Thoracic aorta (tissue), 2 donors: ENCODE measurements at regions not wholly inside any gene's neighbourhood (a gene's known extent, or its start where the extent isn't known, plus 50 kb on each side); places are given as distances from the start of the nearest gene placed in this dataset.
"Not testable (repeated sequence)": the region's sequence is repeated elsewhere in the genome, so short reads cannot be mapped to it uniquely, and the experiment has no call there.

Experiments used
- ATAC-seq: fragments of 150-250 bp; one replicate; pipeline ENCODE4 v1.8.0; 2017; ENCODE audit warnings: low read depth; ENCODE audit not compliant: insufficient number of reproducible peaks, low FRiP score
- DNase-seq: peaks from one replicate; pipeline ENCODE4 v3.0.0-alpha.2; 2020; ENCODE audit warnings: low spot score
- H3K27ac ChIP-seq, 2 donors: fragments of 200-600 bp; sonication (generic); 1 replicate in 1 of 2; 2 replicates in 1 of 2; pipeline ENCODE4 v1.5.1; 2016; ENCODE audit warnings: mild to moderate bottlenecking in 2 of 2, moderate library complexity in 2 of 2
- H3K27me3 ChIP-seq: fragments of 200-600 bp; sonication (generic); replicated peaks from 2 replicates; pipeline ENCODE4 v1.6.0; 2016; ENCODE audit warnings: mild to moderate bottlenecking; ENCODE audit not compliant: insufficient read depth
- H3K36me3 ChIP-seq: fragments of 200-600 bp; sonication (generic); one replicate; pipeline ENCODE4 v1.5.1; 2016
- H3K4me1 ChIP-seq, 2 donors: fragments of 200-600 bp; sonication (generic); 1 replicate in 1 of 2; 2 replicates in 1 of 2; pipeline versions ENCODE4 v1.5.1 to v1.6.0; 2016; ENCODE audit warnings: low read depth in 2 of 2, mild to moderate bottlenecking in 1 of 2; ENCODE audit not compliant: control insufficient read depth in 1 of 2
- H3K4me3 ChIP-seq: fragments of 200-600 bp; sonication (generic); 2 replicates; pipeline ENCODE4 v1.5.1; 2016; ENCODE audit warnings: mild to moderate bottlenecking
- H3K9me3 ChIP-seq: fragments of 200-600 bp; sonication (generic); 2 replicates; pipeline ENCODE4 v1.5.1; 2016
- CTCF ChIP-seq: fragments of 200-600 bp; sonication (generic); IDR thresholded peaks from one replicate; pipeline ENCODE4 v1.5.1; 2019; ENCODE audit warnings: antibody characterized with exemption

- TF ChIP-seq CTCF: no peak
Observed at GRCh38 chr18:57947117-57947516, 96.9 kb upstream of the NEDD4L start.

GRCh38 chr18:57943723-57944122 is 100.3 kb upstream of the NEDD4L start:
- H3K4me1 ChIP-seq: no peaks in the 10 kb centered on the region
- H3K27ac ChIP-seq: no peak overlapping the region
- TF ChIP-seq CTCF: no peak
- no peaks in the 10 kb centered on the region for H3K9me3 ChIP-seq
- DNase-seq (no peak), ATAC-seq (no peak)
- no peaks in the 10 kb centered on the region for H3K36me3 ChIP-seq
- no peak overlapping the region for H3K4me3 ChIP-seq
- H3K27me3 ChIP-seq: no peaks in the 10 kb centered on the region

More at GRCh38 chr18:57947117-57947516, 96.9 kb upstream of the NEDD4L start:
- Histone ChIP-seq H3K36me3 (no peaks in the 10 kb centered on the region), H3K4me1 (peaks cover 0 to 4% of the 10 kb centered on the region in 2 donors), H3K9me3 (no peaks in the 10 kb centered on the region), H3K4me3 (no peak overlapping the region), H3K27ac (no peak overlapping the region), H3K27me3 (no peaks in the 10 kb centered on the region)
- ATAC-seq (no peak), DNase-seq (no peak)

- no peak overlapping the region for H3K4me3 ChIP-seq
- no peaks in the 10 kb centered on the region for H3K9me3 ChIP-seq
- ATAC-seq (no peak), DNase-seq (no peak)
- H3K36me3 ChIP-seq: no peaks in the 10 kb centered on the region
- TF ChIP-seq CTCF: no peak
- no peak overlapping the region for H3K27ac ChIP-seq
- no peaks in the 10 kb centered on the region for H3K4me1 ChIP-seq
- H3K27me3 ChIP-seq: no peaks in the 10 kb centered on the region
Observed at GRCh38 chr18:57942493-57942892, 101.5 kb upstream of the NEDD4L start.

- no peak for ATAC-seq
- no peak for DNase-seq
- Histone ChIP-seq H3K4me1 (no peaks in the 10 kb centered on the region), H3K27me3 (no peaks in the 10 kb centered on the region), H3K9me3 (no peaks in the 10 kb centered on the region), H3K36me3 (no peaks in the 10 kb centered on the region), H3K4me3 (no peak overlapping the region), H3K27ac (no peak overlapping the region)
- no peak for TF ChIP-seq CTCF
Observed at GRCh38 chr18:57941841-57942489, 102.1 kb upstream of the NEDD4L start.

- no peak for TF ChIP-seq CTCF
- no peak overlapping the region for H3K4me3 ChIP-seq
- H3K9me3 ChIP-seq: no peaks in the 10 kb centered on the region
- no peaks in the 10 kb centered on the region for H3K36me3 ChIP-seq
- no peak for DNase-seq
- no peaks in the 10 kb centered on the region for H3K27me3 ChIP-seq
- H3K4me1 ChIP-seq: no peaks in the 10 kb centered on the region
- no peak overlapping the region for H3K27ac ChIP-seq
- ATAC-seq: no peak
Observed at GRCh38 chr18:57940166-57940660, 103.8 kb upstream of the NEDD4L start.

GRCh38 chr18:57934375-57934774 is 109.7 kb upstream of the NEDD4L start:
- H3K27ac ChIP-seq, DNase-seq, H3K36me3 ChIP-seq, H3K4me3 ChIP-seq, H3K9me3 ChIP-seq, ATAC-seq, H3K4me1 ChIP-seq, H3K27me3 ChIP-seq: not testable (repeated sequence)
